ENCODE measurements at regions not wholly inside any gene's neighbourhood (a gene's known extent, or its start where the extent isn't known, plus 50 kb on each side); places are given as distances from the start of the nearest gene placed in this dataset.

GRCh38 chr12:19810213-19810612, 370.9 kb downstream of the AEBP2 start:
- TF ChIP-seq CTCF (IDR thresholded peaks at IDR 0.05; ENCODE audit: low read length) (no peak), EZH2phosphoT487 (IDR thresholded peaks at IDR 0.05; ENCODE audit: low read length) (no peak)
